ENCODE measurements at regions not wholly inside any gene's neighbourhood (a gene's known extent, or its start where the extent isn't known, plus 50 kb on each side); places are given as distances from the start of the nearest gene placed in this dataset.

DNA sequence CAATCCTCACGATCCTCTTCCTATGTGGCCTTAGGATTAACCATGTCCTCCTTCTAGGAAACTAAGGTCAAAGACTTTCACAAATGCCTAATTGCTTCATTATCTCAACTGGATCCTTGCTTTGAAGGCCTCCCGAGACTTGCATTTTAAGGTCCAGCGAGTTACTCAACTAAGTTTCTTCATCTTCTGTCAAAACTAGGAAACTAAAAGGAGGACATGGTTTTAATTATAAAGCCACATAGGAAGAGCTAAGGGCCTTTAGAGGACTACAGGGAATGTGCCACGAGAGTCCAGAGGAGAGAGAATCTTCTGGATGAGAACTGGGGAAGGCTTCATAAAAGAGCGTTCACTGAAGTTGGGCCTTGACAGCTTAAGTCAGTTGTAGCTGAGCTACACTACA is 87.8 kb upstream of the LPP start:
- TF ChIP-seq, protein P1, sequence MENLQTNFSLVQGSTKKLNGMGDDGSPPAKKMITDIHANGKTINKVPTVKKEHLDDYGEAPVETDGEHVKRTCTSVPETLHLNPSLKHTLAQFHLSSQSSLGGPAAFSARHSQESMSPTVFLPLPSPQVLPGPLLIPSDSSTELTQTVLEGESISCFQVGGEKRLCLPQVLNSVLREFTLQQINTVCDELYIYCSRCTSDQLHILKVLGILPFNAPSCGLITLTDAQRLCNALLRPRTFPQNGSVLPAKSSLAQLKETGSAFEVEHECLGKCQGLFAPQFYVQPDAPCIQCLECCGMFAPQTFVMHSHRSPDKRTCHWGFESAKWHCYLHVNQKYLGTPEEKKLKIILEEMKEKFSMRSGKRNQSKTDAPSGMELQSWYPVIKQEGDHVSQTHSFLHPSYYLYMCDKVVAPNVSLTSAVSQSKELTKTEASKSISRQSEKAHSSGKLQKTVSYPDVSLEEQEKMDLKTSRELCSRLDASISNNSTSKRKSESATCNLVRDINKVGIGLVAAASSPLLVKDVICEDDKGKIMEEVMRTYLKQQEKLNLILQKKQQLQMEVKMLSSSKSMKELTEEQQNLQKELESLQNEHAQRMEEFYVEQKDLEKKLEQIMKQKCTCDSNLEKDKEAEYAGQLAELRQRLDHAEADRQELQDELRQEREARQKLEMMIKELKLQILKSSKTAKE (IDR thresholded peaks at IDR 0.05; ENCODE audit: low read depth, poor library complexity, severe bottlenecking): no peak
- TF ChIP-seq CBFB (IDR thresholded peaks at IDR 0.05; ENCODE audit: low read depth) (no peak), EZH2 (IDR thresholded peaks at IDR 0.05; ENCODE audit: borderline replicate concordance, control insufficient read depth, low read depth, low read length) (no peak), SP1 (IDR thresholded peaks at IDR 0.05; ENCODE audit: low read depth, low read length) (no peak), ZNF592 (IDR thresholded peaks at IDR 0.05) (no peak), POLR2AphosphoS5 (IDR thresholded peaks at IDR 0.05; ENCODE audit: low read length) (no peak), ZBTB11 (CRISPR knock-in tag; IDR thresholded peaks at IDR 0.05) (no peak), EGR1 (IDR thresholded peaks at IDR 0.05; ENCODE audit: borderline replicate concordance in 1 of 2, low read depth in 2 of 2, low read length in 2 of 2) (no peak), SMAD1 (IDR thresholded peaks at IDR 0.05; ENCODE audit: low read depth, partially characterized antibody) (no peak)
- TF ChIP-seq, protein P2, sequence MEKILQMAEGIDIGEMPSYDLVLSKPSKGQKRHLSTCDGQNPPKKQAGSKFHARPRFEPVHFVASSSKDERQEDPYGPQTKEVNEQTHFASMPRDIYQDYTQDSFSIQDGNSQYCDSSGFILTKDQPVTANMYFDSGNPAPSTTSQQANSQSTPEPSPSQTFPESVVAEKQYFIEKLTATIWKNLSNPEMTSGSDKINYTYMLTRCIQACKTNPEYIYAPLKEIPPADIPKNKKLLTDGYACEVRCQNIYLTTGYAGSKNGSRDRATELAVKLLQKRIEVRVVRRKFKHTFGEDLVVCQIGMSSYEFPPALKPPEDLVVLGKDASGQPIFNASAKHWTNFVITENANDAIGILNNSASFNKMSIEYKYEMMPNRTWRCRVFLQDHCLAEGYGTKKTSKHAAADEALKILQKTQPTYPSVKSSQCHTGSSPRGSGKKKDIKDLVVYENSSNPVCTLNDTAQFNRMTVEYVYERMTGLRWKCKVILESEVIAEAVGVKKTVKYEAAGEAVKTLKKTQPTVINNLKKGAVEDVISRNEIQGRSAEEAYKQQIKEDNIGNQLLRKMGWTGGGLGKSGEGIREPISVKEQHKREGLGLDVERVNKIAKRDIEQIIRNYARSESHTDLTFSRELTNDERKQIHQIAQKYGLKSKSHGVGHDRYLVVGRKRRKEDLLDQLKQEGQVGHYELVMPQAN (conservative IDR thresholded peaks at IDR 0.05): no peak
- TF ChIP-seq, protein P3, sequence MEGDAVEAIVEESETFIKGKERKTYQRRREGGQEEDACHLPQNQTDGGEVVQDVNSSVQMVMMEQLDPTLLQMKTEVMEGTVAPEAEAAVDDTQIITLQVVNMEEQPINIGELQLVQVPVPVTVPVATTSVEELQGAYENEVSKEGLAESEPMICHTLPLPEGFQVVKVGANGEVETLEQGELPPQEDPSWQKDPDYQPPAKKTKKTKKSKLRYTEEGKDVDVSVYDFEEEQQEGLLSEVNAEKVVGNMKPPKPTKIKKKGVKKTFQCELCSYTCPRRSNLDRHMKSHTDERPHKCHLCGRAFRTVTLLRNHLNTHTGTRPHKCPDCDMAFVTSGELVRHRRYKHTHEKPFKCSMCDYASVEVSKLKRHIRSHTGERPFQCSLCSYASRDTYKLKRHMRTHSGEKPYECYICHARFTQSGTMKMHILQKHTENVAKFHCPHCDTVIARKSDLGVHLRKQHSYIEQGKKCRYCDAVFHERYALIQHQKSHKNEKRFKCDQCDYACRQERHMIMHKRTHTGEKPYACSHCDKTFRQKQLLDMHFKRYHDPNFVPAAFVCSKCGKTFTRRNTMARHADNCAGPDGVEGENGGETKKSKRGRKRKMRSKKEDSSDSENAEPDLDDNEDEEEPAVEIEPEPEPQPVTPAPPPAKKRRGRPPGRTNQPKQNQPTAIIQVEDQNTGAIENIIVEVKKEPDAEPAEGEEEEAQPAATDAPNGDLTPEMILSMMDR (IDR thresholded peaks at IDR 0.05 in 2 of 3, conservative IDR thresholded peaks at IDR 0.05 in 1 of 3; ENCODE audit: control insufficient read depth in 2 of 3, extremely low read depth in 1 of 3, insufficient read depth in 1 of 3, low read depth in 3 of 3, low read length in 3 of 3): no peak
- TF ChIP-seq, protein P4, sequence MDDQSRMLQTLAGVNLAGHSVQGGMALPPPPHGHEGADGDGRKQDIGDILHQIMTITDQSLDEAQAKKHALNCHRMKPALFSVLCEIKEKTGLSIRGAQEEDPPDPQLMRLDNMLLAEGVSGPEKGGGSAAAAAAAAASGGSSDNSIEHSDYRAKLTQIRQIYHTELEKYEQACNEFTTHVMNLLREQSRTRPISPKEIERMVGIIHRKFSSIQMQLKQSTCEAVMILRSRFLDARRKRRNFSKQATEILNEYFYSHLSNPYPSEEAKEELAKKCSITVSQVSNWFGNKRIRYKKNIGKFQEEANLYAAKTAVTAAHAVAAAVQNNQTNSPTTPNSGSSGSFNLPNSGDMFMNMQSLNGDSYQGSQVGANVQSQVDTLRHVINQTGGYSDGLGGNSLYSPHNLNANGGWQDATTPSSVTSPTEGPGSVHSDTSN (IDR thresholded peaks at IDR 0.05; ENCODE audit: insufficient replicate concordance, low read depth, low read length): no peak
